Activated CD4-positive, alpha-beta T cell treated with anti-CD3 and anti-CD28 coated beads, Interleukin-2, Interleukin-4, amounts not matched to agents 100 ng/mL and 50 ng/mL, durations not matched to agents 16 hours and 8 hours (primary cell): ENCODE measurements at regions not wholly inside any gene's neighbourhood (a gene's known extent, or its start where the extent isn't known, plus 50 kb on each side); places are given as distances from the start of the nearest gene placed in this dataset.

Source experiments
- DNase-seq: peaks from one replicate; pipeline ENCODE4 v3.0.0-alpha.2; 2020; ENCODE audit warnings: low spot score

GRCh38 chr3:23062582-23062981 is 140.5 kb upstream of the UBE2E2 start:
- no peak for DNase-seq

DNA sequence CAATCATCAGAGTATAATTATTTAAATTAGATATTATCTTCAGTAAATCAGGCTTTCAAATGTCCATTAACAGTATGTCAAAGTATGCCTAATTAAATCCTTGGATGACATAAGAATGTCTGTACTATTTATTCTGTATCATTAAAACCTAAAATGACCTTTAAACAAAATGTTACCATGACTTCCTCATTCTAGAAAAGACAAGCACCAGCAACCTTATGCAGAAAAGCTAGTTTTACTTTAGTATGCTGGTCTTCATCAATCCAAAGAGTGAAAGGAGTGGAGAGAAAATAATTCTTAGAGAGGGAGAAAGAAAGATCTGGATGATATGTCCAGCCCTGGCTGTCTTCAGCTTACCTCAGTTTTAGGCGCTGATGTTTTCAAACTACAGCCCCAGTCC is 140.1 kb upstream of the UBE2E2 start:
- no peak for DNase-seq

DNA sequence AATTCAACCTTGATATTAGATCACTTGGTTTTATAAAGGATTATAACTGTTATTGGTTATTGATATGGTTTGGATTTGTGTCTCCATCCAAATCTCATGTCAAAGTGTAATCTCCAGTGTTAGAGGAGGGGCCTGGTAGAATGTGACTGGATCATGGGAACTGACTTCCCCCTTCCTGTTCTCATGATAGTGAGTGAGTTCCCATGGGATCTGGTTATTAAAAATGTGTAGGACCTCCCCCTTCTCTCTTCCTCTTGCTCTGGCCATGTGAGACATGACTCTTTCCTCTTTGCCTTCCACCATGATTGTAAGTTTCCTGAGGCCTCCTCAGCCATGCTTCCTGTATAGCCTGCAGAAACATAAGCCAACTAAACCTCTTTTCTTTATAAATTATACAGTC is 136.0 kb upstream of the UBE2E2 start:
- DNase-seq = no peak

GRCh38 chr3:23068016-23068728 is 135.0 kb upstream of the UBE2E2 start:
- no peak for DNase-seq

DNA sequence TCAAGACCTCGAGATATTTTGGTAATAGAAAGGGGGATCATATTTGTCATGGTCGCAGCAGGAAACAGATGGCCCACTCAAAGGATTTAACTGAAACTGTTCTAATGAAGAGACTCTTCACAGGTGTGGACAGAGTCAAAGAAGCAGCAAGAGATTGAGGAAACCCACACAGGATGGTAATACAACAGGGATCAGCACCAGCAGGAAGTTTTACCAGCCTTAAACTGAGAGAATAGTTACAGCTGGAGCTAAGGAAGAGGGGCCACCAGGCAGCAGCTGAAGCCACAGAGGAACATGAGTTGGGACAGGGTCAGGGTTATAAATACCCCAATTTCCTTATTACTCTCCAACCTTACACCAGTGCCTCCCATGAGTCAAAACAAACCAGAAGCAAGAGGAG is 131.8 kb upstream of the UBE2E2 start:
- no peak for DNase-seq

GRCh38 chr3:23071758-23072157 is 131.4 kb upstream of the UBE2E2 start:
- DNase-seq = no peak

- DNase-seq = no peak
Measured at GRCh38 chr3:23072693-23073092, 130.4 kb upstream of the UBE2E2 start.

- no peak for DNase-seq
Measured at GRCh38 chr3:23073724-23074305, 129.3 kb upstream of the UBE2E2 start.

- DNase-seq = no peak
Measured at GRCh38 chr3:23075496-23075895, 127.6 kb upstream of the UBE2E2 start.

DNA sequence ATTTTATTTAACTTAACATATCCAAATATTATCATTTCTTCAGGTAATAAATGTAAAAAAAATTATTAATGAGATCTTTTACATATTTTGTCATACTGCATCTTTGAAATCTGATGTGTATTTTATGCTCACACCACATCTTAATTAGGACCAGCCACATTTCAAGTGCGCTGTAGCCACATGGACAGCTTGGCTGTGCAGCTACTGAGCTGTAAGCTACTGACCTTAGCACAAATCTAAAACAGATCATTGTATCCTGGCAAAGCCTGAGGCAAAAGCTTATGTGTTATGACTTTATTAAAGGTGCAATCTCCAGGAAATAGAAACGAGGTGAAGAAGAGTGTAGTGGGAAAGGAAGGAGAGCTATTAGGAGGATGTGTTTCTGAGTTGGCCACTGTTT is 126.7 kb upstream of the UBE2E2 start:
- DNase-seq = no peak

GRCh38 chr3:23077126-23077525 is 126.0 kb upstream of the UBE2E2 start:
- no peak for DNase-seq

DNA sequence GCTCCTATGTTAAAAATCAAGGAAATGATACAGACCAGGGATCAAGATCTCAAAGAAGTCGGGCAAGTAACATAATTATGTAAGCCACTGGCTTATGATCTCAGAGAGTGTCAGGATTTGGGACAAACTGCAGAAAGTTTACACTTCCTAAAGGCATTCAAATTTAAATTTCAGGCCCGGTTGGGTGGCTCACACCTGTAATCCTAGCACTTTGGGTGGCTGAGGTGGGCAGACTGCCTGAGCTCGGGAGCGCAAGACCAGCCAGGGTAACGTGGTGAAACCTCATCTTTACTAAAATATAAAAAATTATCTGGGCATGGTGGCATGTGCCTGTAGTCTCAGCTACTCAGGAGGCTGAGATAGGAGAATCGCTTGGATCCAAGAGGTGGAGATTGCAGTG is 124.4 kb upstream of the UBE2E2 start:
- DNase-seq = no peak

GRCh38 chr3:23079976-23080375 is 123.2 kb upstream of the UBE2E2 start:
- no peak for DNase-seq

- DNase-seq = no peak
Measured at GRCh38 chr3:23083701-23084100, 119.4 kb upstream of the UBE2E2 start.

GRCh38 chr3:23084367-23084766 is 118.8 kb upstream of the UBE2E2 start:
- no peak for DNase-seq

- no peak for DNase-seq
Measured at GRCh38 chr3:23085261-23085660, 117.9 kb upstream of the UBE2E2 start.

DNA sequence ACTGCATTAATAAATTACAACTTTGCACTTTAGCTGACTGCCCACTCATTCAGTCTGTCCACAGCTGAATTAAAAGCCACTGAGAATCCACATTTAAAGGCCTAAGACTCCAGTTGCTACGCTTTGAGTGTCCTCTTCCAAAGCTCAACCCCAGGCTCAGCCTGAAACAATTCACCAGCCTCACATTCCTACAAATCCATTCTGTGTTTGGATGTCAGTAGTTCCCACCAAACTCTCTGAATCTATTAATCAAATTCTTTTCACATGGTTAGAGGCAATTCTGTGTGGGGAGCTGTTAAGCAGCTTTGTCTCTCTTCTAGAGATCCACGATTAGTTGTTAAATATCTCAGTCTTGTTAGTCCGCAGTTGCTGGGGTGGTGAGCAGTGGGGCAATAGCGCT is 116.8 kb upstream of the UBE2E2 start:
- DNase-seq = no peak

DNA sequence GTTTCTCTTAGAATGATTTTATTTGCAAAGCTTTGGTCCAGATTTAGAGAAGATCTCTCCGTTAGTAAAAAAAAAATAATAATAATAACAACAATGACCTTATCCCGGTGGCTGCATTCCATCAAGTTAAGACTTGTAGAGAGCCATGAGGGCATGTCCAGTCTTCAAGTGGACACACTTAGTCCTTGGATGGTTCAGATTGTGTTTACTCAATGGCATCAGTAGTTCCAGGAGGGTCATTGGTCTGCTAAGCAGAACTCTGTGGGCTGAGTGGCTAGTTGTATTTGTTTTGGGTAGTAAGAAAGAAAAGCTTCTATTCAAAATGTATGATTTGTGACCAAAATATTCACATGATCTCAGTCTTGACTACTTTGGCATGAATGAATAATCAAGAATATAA is 116.3 kb upstream of the UBE2E2 start:
- DNase-seq = no peak

DNA sequence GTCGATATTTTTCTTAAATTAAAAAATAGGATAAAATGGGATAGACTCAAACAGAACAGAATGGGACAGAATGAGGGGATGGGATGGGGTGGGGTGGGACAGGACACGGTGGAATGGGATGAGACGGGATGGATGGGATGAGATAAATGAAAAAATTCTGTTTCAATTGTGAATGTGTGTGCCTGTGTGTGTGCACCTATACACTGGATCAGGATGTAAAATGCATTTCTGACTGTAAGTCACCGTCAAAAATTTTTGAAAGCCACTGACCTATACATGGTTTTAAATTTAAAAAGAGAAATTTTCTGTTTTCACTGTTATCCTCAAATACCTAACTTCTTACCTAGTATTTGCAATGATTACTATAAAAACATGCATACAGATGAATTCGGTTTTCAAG is 108.7 kb upstream of the UBE2E2 start:
- DNase-seq = no peak

DNA sequence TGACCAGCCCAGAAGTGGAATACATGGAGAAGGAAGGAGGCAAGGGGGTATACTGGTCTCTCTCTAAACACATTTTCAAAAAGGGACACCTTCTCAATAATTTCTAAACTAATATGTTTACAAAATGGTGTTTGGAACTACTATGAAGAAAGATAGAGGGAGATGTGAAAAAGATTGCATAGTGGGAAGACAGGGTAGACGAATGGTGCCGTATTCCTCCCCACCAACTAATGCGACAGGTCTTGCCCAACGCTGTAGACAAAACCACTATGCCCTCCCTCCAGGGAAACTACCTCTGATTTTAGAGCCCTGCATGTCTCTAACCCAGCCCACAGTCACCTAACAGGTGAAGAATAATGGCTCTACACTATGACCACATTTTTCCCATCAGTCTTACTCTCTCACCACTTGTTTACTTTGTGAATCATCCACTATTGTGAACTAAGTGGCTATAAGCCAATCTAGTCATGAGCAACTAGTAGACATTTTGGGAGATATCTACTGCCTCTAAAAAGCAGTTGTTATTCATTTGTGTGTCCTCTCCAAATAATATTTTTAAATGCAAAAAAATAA is 108.2 kb upstream of the UBE2E2 start:
- DNase-seq = no peak

- DNase-seq = no peak
Measured at GRCh38 chr3:23096041-23096440, 107.1 kb upstream of the UBE2E2 start.

- DNase-seq = no peak
Measured at GRCh38 chr3:23099021-23099420, 104.1 kb upstream of the UBE2E2 start.

- no peak for DNase-seq
Measured at GRCh38 chr3:23099677-23100076, 103.5 kb upstream of the UBE2E2 start.

GRCh38 chr3:23100106-23100505 is 103.0 kb upstream of the UBE2E2 start:
- DNase-seq = no peak
